ENCODE measurements at regions not wholly inside any gene's neighbourhood (a gene's known extent, or its start where the extent isn't known, plus 50 kb on each side); places are given as distances from the start of the nearest gene placed in this dataset.
"Not testable (repeated sequence)": the region's sequence is repeated elsewhere in the genome, so short reads cannot be mapped to it uniquely, and the experiment has no call there.

DNA sequence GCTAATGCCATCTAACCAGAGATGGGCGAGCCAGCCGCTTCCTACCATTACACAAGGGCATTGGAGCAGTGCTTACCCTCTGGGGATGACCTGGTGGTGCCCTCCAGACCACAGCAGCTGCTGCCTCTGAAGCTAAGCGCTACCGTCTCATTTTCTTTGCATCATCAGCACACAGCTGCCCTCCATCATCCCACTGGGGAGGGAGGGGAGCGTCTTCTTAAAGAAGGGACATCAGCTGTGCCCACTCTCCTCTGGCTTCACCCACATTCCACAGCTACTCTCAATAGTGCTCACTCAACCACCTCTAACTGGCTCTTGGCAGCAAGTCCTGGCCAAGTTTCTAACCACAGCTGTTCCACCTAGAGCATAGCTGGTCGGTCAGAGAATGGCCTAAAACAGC lies 503.4 kb downstream of the NFIB start:
- DNase-seq: no peak

DNA sequence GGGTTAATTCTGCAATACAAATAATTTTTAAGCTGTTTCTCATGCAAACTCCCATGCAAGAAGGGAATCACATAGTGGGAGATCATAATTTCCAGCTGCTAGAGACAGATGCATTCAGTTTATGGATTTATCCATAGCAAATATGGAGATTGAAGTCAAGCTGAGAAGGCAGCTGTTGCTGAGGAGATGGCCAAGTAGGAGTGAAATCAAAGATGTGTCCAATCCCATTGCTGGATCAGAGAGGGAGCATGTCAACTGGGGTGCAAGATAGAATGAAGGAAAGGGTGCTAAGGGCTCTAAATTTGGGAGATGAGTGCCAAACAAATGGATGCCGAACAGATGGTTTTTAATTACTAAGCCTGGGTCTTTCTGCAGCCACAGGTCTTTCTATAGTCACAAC lies 504.5 kb downstream of the NFIB start:
- no peak for DNase-seq

DNA sequence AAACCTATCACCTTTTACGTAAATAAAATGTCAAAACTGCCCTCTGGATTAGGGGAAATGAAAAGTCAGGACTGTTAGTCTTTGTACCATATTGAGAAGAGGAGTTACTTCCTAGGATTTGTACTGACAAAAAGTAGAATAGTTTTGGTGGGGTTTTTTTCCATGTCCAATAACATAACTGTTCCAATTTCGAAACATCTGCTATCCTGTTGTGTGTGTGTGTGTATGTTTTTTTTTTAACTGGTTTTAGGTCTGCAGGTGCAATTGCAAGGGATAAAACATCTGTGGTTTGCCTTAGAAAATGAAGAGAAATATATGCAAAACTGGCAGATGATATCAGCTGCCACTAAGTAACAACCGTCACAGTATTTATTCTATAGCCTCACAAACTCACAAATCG lies 506.8 kb downstream of the NFIB start:
- DNase-seq: no peak

DNA sequence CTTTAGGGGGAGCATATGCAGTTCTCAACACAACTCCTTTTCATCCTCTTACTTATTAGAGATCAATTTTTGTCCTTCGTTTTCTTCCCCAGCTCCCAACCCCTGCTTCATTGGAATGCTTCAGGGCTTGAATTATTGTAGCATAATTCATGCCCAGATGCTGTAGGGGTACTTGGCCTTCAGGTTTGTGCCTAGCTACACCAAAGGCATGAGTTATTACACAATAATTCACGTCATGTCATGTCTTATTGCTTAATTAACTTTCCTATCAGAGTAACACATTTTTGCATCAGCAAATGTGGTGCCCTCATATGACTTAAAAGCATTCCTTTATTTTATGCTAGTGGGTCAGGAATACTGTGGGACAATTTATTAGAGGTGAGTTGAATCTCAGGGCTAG lies 507.2 kb downstream of the NFIB start:
- DNase-seq: no peak

DNA sequence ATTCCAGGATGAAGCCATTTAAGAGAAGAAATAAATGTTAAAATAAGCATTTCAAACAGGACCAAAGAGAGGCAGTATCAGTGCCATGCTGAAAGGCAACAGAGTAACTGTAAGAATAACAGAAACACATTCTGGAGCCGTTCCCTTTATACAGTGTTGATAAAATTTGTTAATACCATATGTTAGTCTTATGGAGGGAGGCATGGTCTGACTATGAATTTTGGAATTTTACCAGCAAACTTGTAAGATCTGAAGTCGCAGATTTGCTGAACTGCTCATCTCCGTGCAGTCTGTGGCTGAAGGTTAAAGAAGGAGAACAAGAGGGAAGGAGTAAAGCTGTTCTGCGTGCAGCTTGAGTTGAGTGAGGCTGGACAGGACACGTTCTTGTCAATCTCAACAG lies 508.4 kb downstream of the NFIB start:
- DNase-seq: no peak

DNA sequence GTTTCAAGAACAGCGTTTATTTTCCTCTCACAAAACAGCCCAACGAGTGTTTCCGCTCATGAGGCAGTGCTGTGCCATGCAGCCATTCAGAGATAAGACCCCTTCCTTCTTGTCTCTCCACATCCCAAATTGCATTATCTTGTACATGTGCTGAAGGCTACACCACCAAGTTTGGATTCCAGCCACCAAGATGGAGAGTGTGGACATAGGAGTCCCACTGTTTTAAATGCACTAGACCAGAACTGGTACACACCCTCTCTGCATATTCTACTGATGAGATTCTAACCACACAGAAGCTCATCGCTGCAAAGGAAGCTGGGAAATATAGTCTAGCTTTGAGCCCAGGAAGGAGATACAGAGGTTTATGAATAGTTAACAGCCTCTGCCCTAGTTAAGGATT lies 509.4 kb downstream of the NFIB start:
- DNase-seq: no peak

DNA sequence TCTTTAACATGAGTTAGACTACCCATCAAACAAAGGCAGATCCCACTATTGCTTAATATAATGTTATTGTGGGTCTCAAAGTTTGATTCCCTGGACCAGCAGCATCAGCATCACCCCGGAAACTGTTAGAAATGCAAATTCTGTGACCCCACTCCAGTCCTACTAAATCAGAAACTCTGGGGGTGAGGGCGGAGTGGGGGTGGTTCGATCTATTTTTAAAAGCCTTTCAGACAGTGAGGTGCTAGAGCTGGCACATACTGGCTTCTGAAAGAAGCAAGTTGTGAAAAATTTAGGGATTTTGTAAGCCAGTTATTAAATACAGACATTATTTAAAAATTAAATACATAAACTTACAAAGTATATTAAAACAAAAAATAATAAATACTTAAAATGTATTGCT lies 513.2 kb downstream of the NFIB start:
- no peak for DNase-seq

DNA sequence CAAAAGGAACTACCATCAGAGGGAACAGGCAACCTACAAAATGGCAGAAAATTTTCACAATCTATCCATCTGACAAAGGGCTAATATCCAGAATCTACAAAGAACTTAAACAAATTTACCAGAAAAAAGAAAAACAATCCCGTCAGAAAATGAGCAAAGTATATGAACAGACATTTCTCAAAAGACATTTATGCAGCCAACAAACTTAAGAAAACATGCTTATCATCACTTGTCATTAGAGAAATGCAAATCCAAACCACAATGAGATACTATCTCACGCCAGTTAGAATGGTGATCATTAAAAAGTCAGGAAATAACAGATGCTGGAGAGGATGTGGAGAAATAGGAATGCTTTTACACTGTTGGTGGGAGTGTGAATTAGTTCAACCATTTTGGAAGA lies 516.2 kb downstream of the NFIB start:
- DNase-seq: not testable (repeated sequence)

DNA sequence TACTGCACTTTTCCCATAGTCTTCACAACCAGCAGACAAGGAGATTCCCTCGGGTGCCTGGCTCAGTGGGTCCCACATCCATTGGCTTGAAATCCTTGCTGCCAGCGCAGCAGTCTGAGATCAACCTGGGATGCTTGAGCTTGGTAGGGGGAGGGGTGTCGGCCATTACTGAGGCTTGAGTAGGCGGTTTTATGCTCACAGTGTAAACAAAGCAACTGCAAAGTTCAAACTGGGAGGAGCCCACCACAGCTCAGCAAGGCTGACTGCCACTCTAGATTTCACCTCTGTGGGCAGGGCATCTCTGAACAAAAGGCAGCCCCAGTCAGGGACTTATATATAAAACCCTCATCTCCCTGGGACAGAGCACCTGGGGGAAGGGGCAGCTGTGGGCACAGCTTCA lies 512.3 kb upstream of the MPDZ start:
- DNase-seq: no peak

DNA sequence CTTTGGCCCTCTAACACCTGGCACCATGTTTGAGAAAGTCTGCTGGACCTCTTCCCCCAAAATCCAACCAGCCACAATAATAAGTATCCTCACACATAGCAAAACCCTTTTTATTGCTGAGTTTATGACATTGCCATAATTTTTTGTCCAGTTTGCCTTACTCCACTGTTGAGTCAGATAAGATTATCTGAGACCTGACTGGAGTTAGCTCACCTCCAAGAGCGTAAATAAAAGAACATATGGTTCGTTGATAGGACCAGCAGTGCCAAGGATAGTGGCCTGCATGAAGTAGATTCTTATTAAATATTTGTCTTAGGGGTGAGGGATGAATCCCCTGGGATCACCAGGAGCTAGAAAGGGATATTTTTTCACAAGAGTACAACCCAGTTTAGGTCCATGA lies 510.6 kb upstream of the MPDZ start:
- DNase-seq: no peak

DNA sequence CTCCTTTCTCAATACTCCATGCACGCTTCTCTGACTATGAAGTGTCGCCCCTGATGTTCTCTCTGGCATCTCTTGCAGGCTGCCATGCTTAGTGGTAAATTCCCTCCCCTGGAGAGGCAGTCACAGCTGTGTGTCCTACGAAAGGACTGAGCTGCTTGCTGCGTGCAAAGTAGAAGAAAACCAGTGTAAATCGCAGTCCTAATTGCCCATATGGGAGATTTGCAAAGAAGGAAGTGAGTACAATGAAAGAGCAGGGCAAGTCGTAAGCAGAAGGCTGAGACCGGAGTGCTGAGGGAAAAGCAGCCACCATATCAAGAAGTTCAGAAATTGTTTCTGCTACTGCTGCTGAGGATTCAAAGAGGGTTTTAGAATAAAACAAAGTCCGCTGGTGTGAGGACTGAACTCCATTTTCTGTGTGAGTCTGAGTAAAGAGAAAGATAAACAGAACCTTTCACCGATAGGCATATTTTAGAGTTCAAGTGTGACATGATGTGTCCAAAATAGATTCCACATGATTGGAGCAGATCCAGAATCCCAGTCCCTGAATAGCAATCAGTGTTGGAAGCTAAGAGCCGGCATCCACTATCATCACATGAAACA lies 507.8 kb upstream of the MPDZ start:
- DNase-seq: peak; percentile 85

DNA sequence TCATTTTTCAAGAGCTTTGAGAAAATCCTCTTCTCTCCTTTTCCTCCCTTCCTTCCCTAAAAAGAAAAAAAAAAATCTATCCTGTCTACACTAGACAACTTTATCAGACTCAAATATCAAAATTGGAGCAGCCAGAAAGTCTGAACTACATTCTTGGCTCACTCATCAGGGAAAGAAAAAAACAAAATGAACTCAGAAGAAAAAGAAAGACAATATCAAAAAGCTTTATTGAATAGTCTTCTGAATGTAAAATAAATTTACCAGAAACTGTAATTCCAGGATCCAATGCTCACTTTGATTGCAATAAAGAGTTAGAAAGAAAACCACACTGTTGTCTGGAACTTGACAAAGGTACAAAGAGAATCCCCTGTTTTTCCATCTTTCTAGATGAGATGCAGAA lies 507.2 kb upstream of the MPDZ start:
- no peak for DNase-seq

DNA sequence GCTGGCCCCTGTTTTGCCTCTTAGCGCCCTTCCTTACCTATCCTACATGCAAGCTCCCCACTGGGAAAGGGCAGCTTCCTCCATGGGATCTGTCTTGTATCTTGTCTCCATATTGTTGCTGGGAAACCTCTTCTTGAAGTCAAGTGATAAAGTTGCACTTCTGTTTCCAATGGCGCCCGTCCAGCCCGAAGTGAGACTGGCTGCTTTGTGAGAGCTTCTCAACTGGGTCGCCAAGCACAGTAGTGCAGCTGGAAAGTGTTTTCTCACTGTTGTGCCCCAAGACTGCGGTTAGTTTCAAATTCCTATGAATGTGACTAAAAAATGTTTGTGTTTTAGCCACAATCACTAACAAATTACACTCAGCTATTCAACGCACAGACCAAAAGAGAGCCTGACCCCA lies 506.6 kb upstream of the MPDZ start:
- no peak for DNase-seq

DNA sequence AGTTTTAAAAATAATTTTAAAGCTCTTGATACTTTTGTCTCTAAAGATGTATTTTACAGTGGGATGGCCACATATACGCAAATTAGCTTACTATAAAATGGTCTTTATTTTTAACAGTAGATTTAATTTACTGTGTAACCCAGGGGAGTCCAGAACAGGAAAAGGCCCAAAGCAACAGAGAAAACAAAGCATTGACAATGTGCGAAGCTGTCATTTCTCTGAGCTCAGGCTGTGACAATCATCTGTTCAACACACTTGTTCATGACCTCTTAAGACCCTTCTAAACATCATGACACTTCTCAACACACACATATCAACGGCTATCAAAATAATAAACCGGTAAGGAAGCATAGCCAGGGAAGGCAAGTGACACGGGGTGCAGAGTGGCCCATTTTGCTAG lies 499.6 kb upstream of the MPDZ start:
- no peak for DNase-seq

DNA sequence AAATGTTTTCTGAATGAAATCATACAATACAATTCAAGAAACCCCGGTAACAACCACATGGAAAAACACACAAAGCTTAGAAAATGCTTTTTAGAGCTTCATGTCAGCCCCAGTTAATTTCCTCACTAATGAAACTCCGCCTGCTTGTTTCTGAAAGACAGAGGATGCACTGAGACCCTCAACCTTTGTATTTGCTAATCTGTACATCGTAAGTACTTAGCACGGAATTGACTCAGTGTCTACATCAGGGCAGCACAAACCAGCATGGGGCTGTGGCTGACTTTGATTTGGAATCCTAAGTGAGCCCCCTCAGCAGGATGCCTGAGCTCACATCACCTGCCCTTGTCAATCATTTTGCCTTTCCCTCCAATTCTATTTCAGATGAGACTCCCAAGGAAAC lies 499.1 kb upstream of the MPDZ start:
- peak; percentile 30 for DNase-seq

DNA sequence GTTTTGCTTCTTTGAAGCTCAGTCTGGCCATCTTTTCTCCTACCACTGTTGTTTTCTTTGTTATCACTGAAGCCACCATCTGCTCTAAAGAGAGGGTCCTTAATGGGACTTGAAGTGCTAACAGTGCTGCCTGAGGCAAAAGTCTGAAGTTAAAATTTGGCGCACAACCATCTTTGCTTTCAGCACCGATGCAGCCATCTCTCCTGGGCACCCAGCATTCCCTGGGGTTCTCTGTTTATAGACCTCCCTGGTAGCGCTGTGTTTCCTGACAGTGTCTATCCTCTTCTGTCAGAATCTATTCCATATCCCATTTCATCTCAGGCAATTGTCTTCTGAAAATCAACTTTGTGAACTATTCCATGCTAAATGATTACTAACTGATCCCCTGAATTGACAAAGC lies 491.5 kb upstream of the MPDZ start:
- no peak for DNase-seq

DNA sequence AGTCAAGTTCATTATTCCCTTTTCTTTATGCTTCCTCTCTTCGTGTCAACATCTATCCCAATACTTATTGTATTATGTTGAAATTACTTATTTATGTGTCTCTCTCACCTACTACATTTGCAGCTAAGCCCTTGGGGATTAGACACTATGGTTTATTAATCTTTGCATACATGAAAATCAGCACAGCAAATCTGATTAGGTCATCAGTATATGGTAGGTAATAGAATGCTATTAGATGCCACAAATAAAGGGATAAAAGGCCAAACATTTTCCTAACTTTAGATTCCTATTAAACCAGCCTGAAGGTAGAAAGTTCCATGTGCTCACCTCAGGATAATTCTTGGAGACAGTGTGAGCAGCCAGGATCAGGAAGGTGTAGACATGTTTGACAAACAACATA lies 490.1 kb upstream of the MPDZ start:
- no peak for DNase-seq

DNA sequence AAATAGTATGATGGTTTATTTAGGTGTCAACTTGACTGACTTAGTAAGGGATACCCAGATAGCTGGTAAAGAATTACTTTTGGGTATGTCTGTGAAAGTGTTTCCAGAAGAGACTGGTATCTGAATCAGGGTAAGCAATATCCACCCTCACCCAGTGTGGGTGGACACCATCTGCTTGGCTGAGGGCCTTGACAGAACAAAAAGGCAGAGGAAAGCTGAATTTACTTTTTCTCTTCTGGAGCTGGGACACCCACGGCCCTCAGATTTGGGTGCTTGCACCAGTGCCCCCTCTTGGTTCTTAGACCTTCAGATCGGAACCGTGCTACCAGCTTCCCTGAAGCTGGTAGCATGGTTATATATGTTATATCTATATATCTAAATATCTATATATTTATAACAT lies 489.5 kb upstream of the MPDZ start:
- DNase-seq: no peak

DNA sequence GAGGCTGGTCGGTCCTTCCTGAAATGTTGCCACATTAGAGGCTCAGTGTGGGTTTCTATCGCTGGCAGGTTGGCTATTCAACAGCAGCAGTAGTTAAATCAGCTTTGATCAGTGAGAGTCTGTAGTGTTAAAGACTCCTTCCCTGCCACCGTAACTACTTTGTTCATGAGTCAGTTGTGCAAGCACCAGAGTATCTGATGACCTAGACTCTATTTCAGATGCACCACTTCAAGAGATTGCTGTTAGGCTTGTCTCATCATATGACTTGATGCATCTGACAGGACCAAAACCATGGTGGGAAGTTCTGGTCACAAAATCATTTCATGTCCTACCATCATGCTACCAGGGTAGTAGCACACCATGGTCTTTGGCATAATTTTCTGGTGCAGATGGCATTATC lies 482.7 kb upstream of the MPDZ start:
- no peak for DNase-seq

DNA sequence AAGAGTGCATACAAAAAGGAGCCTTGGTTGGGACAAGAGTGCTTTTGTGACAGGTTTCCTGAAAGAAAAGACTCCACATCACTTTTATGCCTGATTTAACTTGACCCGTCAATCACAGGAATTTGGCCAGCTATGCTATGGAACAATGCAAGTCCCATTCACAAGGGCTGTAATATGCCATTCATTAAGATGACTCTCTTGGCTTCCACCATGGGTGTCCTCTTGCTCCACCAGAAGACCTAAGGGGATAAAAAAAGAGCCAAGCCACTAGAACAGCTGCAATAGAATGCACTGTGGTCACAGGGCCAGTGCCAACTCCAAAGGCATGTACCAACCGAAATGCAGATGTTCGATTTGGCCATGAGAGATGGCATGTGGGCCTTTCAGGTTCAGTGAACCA lies 480.1 kb upstream of the MPDZ start:
- DNase-seq: no peak

DNA sequence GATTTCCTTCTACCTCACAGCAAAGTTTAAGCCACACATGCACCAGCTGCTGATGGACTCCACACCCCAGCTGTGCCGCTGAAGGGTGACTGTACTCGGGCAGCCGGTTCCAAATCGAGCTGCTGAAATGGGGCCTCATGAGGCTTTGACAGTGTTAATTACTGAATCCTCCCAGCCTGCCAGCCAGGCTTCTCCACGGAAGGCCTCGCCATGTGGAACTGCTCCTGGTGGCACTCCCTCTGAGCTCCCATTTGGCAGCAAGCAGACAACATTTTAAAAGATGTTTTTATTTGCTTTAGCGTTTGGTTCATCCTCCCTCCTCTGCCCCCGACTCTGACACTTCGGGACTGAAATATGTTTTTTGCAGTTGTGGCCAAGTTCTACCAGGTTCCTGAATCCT lies 479.4 kb upstream of the MPDZ start:
- DNase-seq: peak; percentile 32

DNA sequence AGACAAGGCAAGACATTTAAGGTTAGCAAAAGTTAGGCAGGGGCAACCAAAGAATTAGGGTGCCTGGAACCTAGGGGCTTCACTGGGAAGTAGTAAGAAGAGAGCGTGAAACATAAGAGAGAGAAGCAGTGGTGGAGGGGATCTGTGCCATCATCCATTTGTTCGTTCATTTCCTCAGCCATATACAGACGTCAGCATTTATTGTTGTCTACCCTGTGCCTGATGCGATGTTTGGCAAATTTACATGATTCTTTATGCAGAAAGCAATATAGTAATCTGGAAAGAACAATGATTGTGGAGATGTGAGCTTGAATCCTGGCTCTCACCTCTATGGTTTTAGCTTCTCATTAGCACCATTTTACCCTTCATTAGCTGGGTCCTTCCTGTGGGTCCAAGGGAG lies 477.5 kb upstream of the MPDZ start:
- no peak for DNase-seq

DNA sequence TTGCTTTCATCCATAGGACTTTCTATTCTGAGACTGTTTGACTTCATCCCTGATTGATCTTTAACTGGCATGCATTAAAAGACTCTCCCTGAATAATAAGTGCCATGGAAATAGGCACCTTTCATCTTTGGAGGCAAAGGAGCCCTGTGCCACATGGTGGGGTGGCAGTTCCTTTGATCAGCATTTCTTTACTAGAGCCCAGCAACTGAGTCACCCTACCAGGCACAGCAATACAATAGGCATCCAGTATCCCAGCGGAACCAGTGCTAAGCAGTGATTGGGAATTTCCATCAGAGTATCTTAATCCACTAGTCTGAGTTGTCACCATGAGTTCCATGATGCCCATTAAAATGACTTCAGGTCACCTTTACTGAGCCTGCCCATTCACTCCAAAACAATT lies 476.1 kb upstream of the MPDZ start:
- DNase-seq: no peak

DNA sequence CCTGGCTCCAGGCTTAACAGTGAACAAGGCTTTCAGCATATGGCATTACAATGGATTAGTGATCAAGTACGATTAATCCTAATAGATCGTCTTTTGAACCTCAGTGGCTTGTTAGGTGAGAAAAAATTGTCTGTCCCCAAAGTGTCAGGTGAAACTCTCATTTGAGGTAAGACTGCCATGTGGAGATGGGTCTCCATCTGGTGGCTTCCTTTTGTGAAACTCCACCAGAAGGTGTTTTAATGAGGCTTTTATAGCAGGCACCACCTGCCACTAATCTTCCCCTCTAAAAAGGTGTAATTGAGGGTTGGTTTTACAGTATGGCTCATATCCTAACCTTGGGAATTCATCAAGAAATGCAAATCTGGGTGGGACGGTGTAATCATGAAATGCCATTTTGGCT lies 471.1 kb upstream of the MPDZ start:
- no peak for DNase-seq

DNA sequence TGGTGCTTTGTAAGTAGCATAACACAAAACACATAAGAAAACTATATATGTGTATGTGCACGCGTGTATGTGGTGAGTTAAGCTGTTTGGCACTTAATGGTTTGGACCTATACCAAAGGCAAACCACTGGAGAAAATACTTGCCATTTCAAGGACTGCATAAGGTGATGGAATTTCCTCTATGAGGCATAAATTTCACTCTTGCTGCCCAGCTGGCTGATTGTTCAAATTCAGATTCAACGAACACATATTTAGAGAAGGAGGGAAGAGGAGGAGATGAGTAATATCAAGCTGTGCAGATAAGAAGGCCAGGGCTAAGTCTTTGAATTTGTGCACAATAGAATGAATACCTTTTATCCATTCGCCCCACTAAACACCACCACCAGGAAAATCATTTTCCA lies 470.6 kb upstream of the MPDZ start:
- no peak for DNase-seq

DNA sequence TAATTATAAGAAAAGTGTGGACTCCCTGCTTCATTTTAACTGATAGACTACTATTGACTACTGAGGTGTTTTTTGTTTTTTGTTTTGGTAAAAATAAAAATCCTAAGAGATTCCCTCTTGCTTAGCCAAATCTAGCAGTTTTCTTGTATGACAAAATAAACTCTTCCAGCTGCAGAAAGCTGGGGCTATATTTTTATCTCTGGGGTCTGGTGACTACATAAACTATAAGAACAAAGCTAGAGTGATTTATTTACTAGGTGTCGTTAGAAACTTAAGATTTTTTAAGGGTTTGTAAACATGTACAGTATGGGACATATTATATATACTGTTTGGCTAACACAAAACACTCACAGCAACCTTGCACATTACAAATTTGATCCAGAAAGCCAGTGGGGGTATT lies 467.4 kb upstream of the MPDZ start:
- DNase-seq: no peak

All from hindlimb muscle (tissue), 1 donor.